GM12878 (cell line): ENCODE measurements at regions not wholly inside any gene's neighbourhood (a gene's known extent, or its start where the extent isn't known, plus 50 kb on each side); places are given as distances from the start of the nearest gene placed in this dataset.

ENCODE experiments used
- ATF2 ChIP-seq: IDR thresholded peaks from 2 replicates; pipeline ENCODE4 v1.6.1; 2012; ENCODE audit warnings: low read length, inconsistent platforms
- CEBPB ChIP-seq, 2 experiments: fragments of 150-350 bp in 1 of 2; IDR thresholded peaks; 2 replicates each; pipeline ENCODE4 v1.6.1; 2012 to 2014; ENCODE audit warnings: low read depth in 2 of 2, low read length in 2 of 2, borderline replicate concordance in 1 of 2, inconsistent platforms in 1 of 2
- E2F4 ChIP-seq: IDR thresholded peaks from 2 replicates; pipeline ENCODE4 v1.6.1; 2012; ENCODE audit warnings: low read depth, low read length, improper control_type of control experiment
- EED ChIP-seq: sonication (generic); IDR thresholded peaks from 2 replicates; pipeline ENCODE4 v1.6.1; 2016; ENCODE audit warnings: antibody characterized with exemption, low read depth
- ESRRA ChIP-seq: IDR thresholded peaks from 2 replicates; pipeline ENCODE4 v1.6.1; 2012; ENCODE audit warnings: mild to moderate bottlenecking, low read length, improper control_type of control experiment
- ETV6 ChIP-seq, 2 experiments: fragments of 450-650 bp in 1 of 2; IDR thresholded peaks in 1 of 2; conservative IDR thresholded peaks in 1 of 2; 2 replicates each; pipeline ENCODE4 v1.6.1; 2014; ENCODE audit warnings: antibody characterized with exemption in 1 of 2, borderline replicate concordance in 1 of 2, low read depth in 1 of 2, mild to moderate bottlenecking in 1 of 2, moderate library complexity in 1 of 2
- HCFC1 ChIP-seq: fragments of 150-350 bp; IDR thresholded peaks from 2 replicates; pipeline ENCODE4 v1.6.1; 2014; ENCODE audit warnings: low read length
- MEF2A ChIP-seq: IDR thresholded peaks from 2 replicates; pipeline ENCODE4 v1.6.1; 2011; ENCODE audit warnings: low read depth, mild to moderate bottlenecking, low read length, moderate library complexity; ENCODE audit not compliant: insufficient read depth
- MLLT1 ChIP-seq: fragments of 450-650 bp; IDR thresholded peaks from 2 replicates; pipeline ENCODE4 v1.6.1; 2016; ENCODE audit warnings: mild to moderate bottlenecking
- MYC ChIP-seq: IDR thresholded peaks from 2 replicates; pipeline ENCODE4 v1.6.1; 2011; ENCODE audit warnings: mild to moderate bottlenecking, low read length, moderate library complexity, inconsistent platforms; ENCODE audit not compliant: insufficient read depth, insufficient replicate concordance, insufficient read length, severe bottlenecking
- NFIC ChIP-seq: IDR thresholded peaks from 2 replicates; pipeline ENCODE4 v1.6.1; 2012; ENCODE audit warnings: low read depth, mild to moderate bottlenecking, inconsistent platforms, low read length, moderate library complexity
- NFXL1 ChIP-seq: fragments of 450-650 bp; IDR thresholded peaks from 2 replicates; pipeline ENCODE4 v1.6.1; 2017; ENCODE audit warnings: antibody characterized with exemption, mild to moderate bottlenecking, borderline replicate concordance
- NR2C1 ChIP-seq: fragments of 450-650 bp; IDR thresholded peaks from 2 replicates; pipeline ENCODE4 v1.6.1; 2017; ENCODE audit warnings: antibody characterized with exemption, mild to moderate bottlenecking, moderate library complexity
- PAX8 ChIP-seq: fragments of 450-650 bp; IDR thresholded peaks from 2 replicates; pipeline ENCODE4 v1.6.1; 2017; ENCODE audit warnings: mild to moderate bottlenecking, moderate library complexity
- PRDM15 ChIP-seq: fragments of 450-650 bp; formaldehyde crosslinking; IDR thresholded peaks from 2 replicates; pipeline ENCODE4 v1.4.0; 2020; ENCODE audit warnings: mild to moderate bottlenecking, moderate library complexity
- SMC3 ChIP-seq: IDR thresholded peaks from 2 replicates; pipeline ENCODE4 v1.6.1; 2011; ENCODE audit warnings: low read length, improper control_type of control experiment, borderline replicate concordance
- SRF ChIP-seq, 2 experiments: IDR thresholded peaks; 2 replicates each; pipeline ENCODE4 v1.6.1; 2011; ENCODE audit warnings: low read depth in 2 of 2, low read length in 2 of 2, mild to moderate bottlenecking in 1 of 2, moderate library complexity in 1 of 2
- SUPT20H ChIP-seq: IDR thresholded peaks from 2 replicates; pipeline ENCODE4 v1.6.1; 2011; ENCODE audit warnings: low read depth, mild to moderate bottlenecking, low read length, moderate library complexity, borderline replicate concordance; ENCODE audit not compliant: control insufficient read depth
- ZNF24 ChIP-seq: fragments of 450-650 bp; IDR thresholded peaks from 2 replicates; pipeline ENCODE4 v1.6.1; 2017; ENCODE audit warnings: antibody characterized with exemption, mild to moderate bottlenecking
- ZNF622 ChIP-seq: fragments of 450-650 bp; IDR thresholded peaks from 2 replicates; pipeline ENCODE4 v1.6.1; 2017; ENCODE audit warnings: mild to moderate bottlenecking, inconsistent platforms

GRCh38 chr2:62347563-62348270, 151.8 kb downstream of the B3GNT2 start (continued):
- TF ChIP-seq MYC (no peak), SMC3 (no peak), CEBPB (IDR thresholded peaks at IDR 0.05; ENCODE audit: borderline replicate concordance in 1 of 2, low read depth in 2 of 2, low read length in 2 of 2) (no peak), E2F4 (no peak), ZNF24 (0 out of 2 replicates have a peak, but pooled peaks have one; percentile 20), PAX8 (no peak), MLLT1 (no peak), NFXL1 (no peak), SRF (IDR thresholded peaks at IDR 0.05; ENCODE audit: low read depth in 2 of 2, low read length in 2 of 2) (no peak), ATF2 (peak; percentile 61), PRDM15 (CRISPR knock-in tag) (no peak), ZNF622 (no peak), NFIC (peak; percentile 75; the same call in 1 of the 2 replicates), MEF2A (0 out of 2 replicates have a peak, but pooled peaks have one; percentile 10), ETV6 (conservative IDR thresholded peaks at IDR 0.05 in 1 of 2, IDR thresholded peaks at IDR 0.05 in 1 of 2; ENCODE audit: borderline replicate concordance in 1 of 2, low read depth in 1 of 2) (no peak), SUPT20H (no peak), EED (peak; percentile 61; the same call in 1 of the 2 replicates), NR2C1 (no peak), ESRRA (no peak), HCFC1 (no peak)
